NCI-H748 treated with DMSO at 0.1 percent for 48 hours (cell line): ENCODE measurements at regions not wholly inside any gene's neighbourhood (a gene's known extent, or its start where the extent isn't known, plus 50 kb on each side); places are given as distances from the start of the nearest gene placed in this dataset.
"Not testable (repeated sequence)": the region's sequence is repeated elsewhere in the genome, so short reads cannot be mapped to it uniquely, and the experiment has no call there.

Source experiments
- DNase-seq: peaks from one replicate; lab custom pipeline; 2025; lab: John Stamatoyannopoulos, UW

DNA sequence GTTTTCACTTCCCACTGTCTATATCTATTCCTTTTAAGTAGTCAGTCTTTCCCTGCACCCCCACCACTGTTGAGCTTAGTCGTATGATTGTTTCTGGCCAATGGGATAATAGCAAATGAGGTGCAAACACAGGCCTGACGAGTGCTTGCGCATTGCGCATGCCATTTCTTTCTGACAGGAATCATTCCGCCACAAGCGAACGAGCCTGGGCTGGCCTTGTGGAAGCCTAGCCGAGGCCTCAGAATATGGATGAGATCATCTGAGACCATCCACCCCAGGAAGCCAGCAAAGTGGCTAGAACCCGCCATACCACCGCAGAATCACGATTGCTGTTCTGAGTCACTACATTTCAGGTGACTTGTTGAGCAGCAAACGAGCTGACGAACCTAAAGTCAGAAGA, 52.2 kb upstream of the PRL start:
- DNase-seq, result no peak

- DNase-seq, result no peak
Observed at GRCh38 chr6:22349528-22349927, 52.7 kb upstream of the PRL start.

- peak; percentile 88 for DNase-seq
Observed at GRCh38 chr6:22350109-22350508, 53.3 kb upstream of the PRL start.

DNA sequence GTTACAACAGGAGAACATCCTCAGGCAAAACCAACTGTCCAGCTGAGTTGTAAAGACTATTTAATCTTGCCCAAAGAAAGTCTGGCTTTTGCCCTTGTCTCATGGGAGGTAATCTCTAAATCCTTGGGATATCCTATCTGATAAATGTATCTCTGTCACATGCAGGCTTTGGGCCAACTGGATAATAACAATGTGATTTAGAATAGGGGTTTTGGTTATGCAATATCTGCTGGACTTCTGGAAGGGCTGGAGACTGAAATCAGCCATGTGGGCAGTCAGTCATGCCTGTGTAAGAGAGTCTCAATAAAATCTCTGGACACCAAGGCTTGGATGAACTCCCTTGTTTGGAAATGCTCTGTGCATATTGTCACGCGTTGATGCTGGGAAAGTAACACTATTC, 56.3 kb upstream of the PRL start:
- DNase-seq, result no peak

DNA sequence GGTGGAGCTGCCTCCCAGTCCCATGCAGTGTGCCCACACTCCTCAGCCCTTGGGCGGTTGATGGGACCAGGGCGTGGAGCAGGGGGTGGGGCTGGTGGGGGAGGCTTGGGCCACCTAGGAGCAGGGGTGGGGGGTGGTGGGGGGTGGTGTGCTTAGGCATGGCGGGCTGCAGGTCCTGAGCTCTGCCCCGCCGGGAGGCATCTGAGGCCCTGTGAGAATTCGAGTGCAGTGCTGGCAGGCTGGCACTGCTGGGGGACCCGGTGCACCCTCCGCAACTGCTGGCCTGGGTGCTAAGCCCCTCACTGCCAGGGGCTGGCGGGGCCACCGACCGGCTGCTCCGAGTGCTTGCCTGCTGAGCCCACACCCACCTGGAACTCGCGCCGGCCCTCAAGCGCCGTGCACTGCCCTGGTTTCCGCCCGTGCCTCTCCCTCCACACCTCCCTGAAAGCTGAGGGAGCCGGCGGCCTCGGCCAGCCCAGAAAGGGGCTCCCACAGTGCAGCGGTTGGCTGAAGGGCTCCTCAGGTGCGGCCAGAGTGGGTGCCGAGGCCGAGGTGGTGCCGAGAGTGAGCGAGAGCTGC, 59.6 kb upstream of the PRL start:
- DNase-seq, result no peak

- no peak for DNase-seq
Observed at GRCh38 chr6:22357724-22358189, 60.9 kb upstream of the PRL start.

GRCh38 chr6:22361576-22361975, 64.7 kb upstream of the PRL start:
- DNase-seq, result no peak

DNA sequence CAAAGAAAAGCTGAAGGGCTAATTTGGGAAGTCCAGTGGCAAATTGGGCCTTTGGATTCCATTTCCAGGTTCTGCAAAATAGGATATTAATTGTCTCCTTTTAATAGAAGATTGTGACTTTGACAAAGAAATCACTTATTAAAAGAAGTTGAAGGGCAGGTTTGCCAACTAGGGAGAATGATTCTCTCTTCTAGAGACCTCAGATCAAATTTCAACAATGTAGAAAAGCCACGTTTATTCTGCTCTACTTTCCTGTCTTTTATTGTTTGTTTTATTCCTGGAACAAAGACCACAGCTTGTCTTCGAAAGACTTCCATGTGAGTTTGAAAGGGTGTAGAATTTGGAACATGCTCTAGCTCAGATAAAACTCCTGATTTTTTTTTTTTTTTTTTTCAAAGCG, 65.5 kb upstream of the PRL start:
- peak; percentile 83 for DNase-seq

- DNase-seq, result peak; percentile 88
Observed at GRCh38 chr6:22363166-22363713, 66.4 kb upstream of the PRL start.

- DNase-seq, result no peak
Observed at GRCh38 chr6:22363714-22364239, 66.9 kb upstream of the PRL start.

GRCh38 chr6:22364306-22364705, 67.5 kb upstream of the PRL start:
- DNase-seq, result no peak

DNA sequence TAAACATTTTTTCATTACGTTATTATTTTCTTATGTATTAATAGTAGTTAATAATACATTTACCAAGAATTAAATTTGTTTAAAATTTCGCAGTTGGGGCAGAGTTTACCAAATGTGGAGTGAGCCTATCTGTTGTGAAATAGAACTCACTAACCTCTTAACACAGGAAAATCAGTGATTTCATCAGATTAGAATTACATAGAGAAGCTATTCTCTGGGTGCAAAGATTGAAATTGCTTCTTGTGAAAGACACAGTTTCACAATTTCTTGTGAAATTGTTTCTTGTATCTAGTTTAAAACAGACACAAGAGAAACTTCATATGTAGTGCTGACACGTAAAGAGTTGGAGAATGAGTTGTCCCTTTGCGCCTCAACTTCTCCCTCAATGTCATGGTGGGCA, 69.4 kb upstream of the PRL start:
- no peak for DNase-seq

- no peak for DNase-seq
Observed at GRCh38 chr6:22367346-22367745, 70.5 kb upstream of the PRL start.

DNA sequence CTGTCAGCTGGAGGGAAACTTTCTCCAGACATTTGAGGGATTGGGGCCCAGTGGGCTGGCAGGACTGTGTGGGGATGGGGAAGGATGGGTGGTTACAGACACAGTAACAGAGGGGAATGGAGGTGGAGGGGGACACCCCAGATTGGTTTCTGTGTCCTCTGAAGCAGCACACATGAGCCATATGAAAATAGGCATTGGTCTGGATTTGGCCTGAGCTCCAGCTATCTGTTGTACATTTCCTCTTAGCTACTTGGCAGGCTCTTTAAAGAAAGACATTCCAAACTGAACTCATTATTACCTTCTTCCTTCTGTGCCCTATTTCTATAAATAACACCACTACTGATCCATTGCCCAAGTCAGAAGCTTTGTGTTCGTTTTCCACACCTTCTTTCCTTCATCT, 72.0 kb upstream of the PRL start:
- no peak for DNase-seq

DNA sequence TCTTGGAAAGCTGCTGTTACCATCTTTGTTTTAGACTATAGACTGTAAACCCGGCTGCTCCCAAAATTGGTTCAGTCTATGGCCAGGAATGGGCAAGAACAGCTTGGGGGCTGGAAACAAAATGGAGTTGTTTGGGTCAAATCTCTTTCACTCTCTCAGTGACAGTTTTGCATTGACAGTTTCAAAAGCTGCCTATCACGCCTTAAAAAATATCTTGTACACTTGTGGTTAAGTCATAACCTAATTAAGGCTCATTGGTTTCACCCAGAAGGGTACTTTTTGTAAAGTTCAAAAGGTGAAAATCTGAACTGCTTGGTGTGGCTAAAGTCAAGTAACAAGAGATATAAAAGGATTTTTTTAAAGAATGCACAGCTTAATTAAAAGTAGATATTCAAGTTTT, 76.1 kb upstream of the PRL start:
- DNase-seq, result no peak

DNA sequence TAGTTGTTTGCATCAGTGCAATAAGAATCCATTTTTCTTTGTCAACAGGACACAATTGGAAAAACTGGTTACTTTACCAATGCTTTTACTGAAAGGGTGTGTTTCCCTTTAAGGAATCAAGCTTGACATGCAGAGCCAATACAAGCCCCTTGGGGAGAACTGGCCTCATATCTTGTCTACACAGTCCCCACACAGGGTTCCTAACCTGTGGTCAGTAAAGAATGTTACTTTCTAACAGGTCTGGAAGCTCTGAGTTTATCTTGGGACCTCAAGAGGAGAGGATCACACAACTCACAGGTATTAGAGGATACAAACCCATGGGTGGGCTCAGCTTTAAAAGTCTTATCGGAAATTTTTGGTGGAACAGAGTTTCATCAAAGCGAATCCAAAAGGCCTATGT, 78.1 kb upstream of the PRL start:
- not testable (repeated sequence) for DNase-seq

- DNase-seq, result not testable (repeated sequence)
Observed at GRCh38 chr6:22376293-22376692, 79.5 kb upstream of the PRL start.

DNA sequence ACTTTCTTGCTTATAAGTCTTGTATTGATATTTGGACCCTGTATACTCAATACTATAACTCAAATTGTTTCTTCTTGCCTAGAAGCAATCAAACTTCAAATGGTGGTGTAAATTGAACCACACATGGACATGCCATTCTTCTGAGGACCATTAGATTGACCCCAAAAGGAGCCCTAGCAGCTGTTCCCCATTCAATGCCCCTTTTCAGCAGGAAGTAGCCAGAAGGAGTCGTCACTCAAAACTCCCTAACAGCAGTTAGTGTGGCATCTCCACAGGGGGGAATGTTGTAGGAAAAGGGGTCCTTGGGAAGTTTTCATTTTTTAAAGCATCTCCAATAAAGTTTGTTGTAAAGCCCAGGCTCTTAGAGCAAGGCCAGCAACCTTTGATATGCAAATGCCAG, 81.7 kb upstream of the PRL start:
- not testable (repeated sequence) for DNase-seq

DNA sequence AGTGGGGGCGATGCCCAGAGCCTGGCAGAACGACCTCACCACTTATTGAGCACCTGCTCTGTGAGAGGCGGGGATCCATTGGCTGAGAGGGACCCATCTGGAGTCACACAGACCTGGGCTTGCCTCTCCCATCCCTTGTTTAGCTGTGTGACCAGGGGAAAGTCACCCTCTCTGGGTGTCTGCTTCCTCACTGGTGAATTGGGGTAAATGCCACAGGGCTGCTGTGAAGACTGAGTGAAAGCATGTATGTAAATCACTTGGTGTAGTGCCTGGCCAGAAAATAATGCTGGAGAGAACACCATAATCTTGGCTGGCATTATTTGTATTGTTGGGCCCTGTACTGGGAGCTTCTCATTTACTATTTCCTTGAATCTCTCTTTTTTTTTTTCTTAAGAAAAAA, 83.4 kb upstream of the PRL start:
- no peak for DNase-seq

DNA sequence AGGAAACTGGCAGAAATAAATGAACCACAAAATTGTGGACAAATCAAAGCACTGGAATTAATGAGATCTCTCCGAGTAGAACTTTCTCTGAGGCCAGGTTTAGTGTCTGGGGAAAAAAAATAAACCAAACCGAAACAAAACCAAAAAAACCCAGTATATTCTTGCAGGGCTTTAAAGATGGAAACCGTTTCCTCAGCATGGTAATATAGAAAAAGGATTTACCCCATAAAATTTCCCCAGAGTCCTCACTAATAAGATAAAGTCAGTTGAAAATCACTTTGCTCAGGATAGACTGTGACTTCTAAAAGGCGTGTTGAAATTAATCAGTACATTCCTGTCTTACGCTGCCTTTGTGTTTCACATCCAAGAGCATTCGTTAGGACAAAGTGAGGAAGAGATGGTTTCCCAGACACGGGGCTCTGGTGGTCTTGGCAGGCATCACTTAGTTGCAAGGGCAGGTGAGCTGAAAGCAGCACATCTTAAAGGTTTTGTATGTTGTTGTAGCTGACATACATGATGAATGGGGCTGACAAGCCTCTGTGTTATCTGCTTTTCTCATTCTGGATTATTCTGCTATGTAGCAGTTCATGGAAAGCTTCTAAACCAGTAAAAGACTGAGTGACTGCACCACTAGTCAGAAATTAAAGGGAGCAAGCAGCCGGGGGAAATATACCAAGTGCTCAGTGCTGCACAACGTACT, 85.2 kb upstream of the PRL start:
- DNase-seq, result no peak

GRCh38 chr6:22383016-22383415, 86.2 kb upstream of the PRL start:
- DNase-seq, result no peak

DNA sequence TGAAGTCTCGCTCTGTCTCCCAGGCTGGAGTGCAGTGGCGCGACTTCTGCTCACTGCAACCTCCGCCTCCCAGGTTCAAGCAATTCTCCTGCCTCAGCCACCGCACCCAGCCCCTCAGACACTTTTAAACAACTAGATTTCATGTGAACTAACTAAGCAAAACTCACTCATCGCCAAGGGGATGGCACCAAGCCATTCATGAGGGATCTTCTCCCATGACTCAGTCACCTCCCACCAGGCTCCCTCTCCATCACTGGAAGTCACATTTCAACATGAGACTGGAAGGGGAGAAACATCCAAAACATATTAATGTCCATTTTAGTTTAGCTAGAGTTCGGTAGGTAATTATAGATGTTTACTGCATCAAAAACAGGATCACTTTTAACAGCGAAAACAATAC, 95.9 kb upstream of the PRL start:
- DNase-seq, result no peak

GRCh38 chr6:22394691-22395090, 97.9 kb upstream of the PRL start:
- DNase-seq, result no peak

DNA sequence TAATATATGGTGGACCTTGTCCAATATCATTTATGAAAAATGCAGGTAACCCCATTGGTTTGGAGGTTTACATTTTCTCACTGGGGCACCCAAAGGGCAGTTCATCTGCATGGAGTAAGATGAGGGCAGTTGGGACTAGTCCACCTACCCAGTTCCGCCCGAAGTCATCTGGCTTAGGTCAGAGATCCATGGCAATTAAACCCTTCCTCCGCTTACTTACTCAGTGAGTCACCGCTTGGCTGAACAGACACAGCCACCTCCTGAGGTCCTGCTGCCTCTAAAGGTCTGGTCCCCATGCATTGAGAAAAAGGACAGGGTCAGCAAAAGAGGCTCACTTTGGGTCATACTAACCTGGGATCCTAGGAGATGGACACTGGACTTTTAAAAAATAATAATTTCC, 102.9 kb upstream of the PRL start:
- no peak for DNase-seq
